ENCODE measurements at regions not wholly inside any gene's neighbourhood (a gene's known extent, or its start where the extent isn't known, plus 50 kb on each side); places are given as distances from the start of the nearest gene placed in this dataset.

GRCh38 chr9:126017758-126018157 lies 270.6 kb downstream of the PBX3 start:
- no TSS peak for BruUV-seq (replicated peaks)
- CTCF ChIA-PET: interaction anchor here (0.6 kb wide), 1 partner anchor 52 kb away, joined by 9 read pairs; no protein-coding TSS in a partner anchor

GRCh38 chr9:126020836-126021235 lies 273.7 kb downstream of the PBX3 start:
- Histone ChIP-seq H3K4me3 (no peak overlapping the region), H3K27ac (no peak overlapping the region), H3K27me3 (ENCODE audit: insufficient read depth, low read depth) (peaks cover 26% of the 10 kb centered on the region), H3K79me2 (ENCODE audit: low read depth) (no peaks in the 10 kb centered on the region), H2AFZ (no peak overlapping the region), H3K36me3 (ENCODE audit: low read depth) (no peaks in the 10 kb centered on the region), H3K4me1 (replicated peaks; ENCODE audit: insufficient read depth) (no peaks in the 10 kb centered on the region), H3F3A (ENCODE audit: insufficient read depth, low read depth) (no peaks in the 10 kb centered on the region), H3K9me2 (ENCODE audit: insufficient read depth) (no peaks in the 10 kb centered on the region), H3K9me3 (ENCODE audit: insufficient read depth, low read depth) (no peaks in the 10 kb centered on the region), H4K20me1 (ENCODE audit: insufficient read depth) (no peaks in the 10 kb centered on the region), H3K4me2 (no peak overlapping the region)
- CTCF ChIA-PET: interaction anchor here (0.7 kb wide), 1 partner anchor 219 kb away, joined by 3 read pairs; no protein-coding TSS in a partner anchor
- TF ChIP-seq EZH2 (IDR thresholded peaks at IDR 0.05; ENCODE audit: low read depth) (no peak), CTCF (conservative IDR thresholded peaks at IDR 0.05) (no peak)
- no TSS peak for BruUV-seq (replicated peaks)
- no peak for DNase-seq
- POLR2A ChIA-PET (ENCODE audit: unreplicated experiment): interaction anchor here (0.6 kb wide), 1 partner anchor 197 kb away, joined by 4 read pairs; no protein-coding TSS in a partner anchor
- intact Hi-C loops (cut with micrococcal nuclease; ENCODE audit: unreplicated experiment): no loop called here

More at GRCh38 chr9:126017758-126018157, 270.6 kb downstream of the PBX3 start:
- DNase-seq: no peak
- POLR2A ChIA-PET (ENCODE audit: unreplicated experiment): no interaction called here
- Histone ChIP-seq H3K27ac (no peak overlapping the region), H4K20me1 (ENCODE audit: insufficient read depth) (no peaks in the 10 kb centered on the region), H3K4me3 (no peak overlapping the region), H2AFZ (no peak overlapping the region), H3K36me3 (ENCODE audit: low read depth) (no peaks in the 10 kb centered on the region), H3F3A (ENCODE audit: insufficient read depth, low read depth) (no peaks in the 10 kb centered on the region), H3K9me2 (ENCODE audit: insufficient read depth) (no peaks in the 10 kb centered on the region), H3K4me2 (no peak overlapping the region), H3K4me1 (replicated peaks; ENCODE audit: insufficient read depth) (no peaks in the 10 kb centered on the region), H3K27me3 (ENCODE audit: insufficient read depth, low read depth) (peaks cover 26% of the 10 kb centered on the region), H3K9me3 (ENCODE audit: insufficient read depth, low read depth) (no peaks in the 10 kb centered on the region), H3K79me2 (ENCODE audit: low read depth) (no peaks in the 10 kb centered on the region)
- intact Hi-C loops (cut with micrococcal nuclease; ENCODE audit: unreplicated experiment): no loop called here
- TF ChIP-seq CTCF (conservative IDR thresholded peaks at IDR 0.05) (no peak), EZH2 (IDR thresholded peaks at IDR 0.05; ENCODE audit: low read depth) (no peak)

- Histone ChIP-seq H3K9me3 (ENCODE audit: insufficient read depth, low read depth) (no peaks in the 10 kb centered on the region), H3K27me3 (ENCODE audit: insufficient read depth, low read depth) (peaks cover 22% of the 10 kb centered on the region), H2AFZ (no peak overlapping the region), H3K4me3 (no peak overlapping the region), H3K4me1 (replicated peaks; ENCODE audit: insufficient read depth) (no peaks in the 10 kb centered on the region), H4K20me1 (ENCODE audit: insufficient read depth) (no peaks in the 10 kb centered on the region), H3K27ac (no peak overlapping the region), H3K9me2 (ENCODE audit: insufficient read depth) (no peaks in the 10 kb centered on the region), H3K36me3 (ENCODE audit: low read depth) (no peaks in the 10 kb centered on the region), H3K4me2 (no peak overlapping the region), H3F3A (ENCODE audit: insufficient read depth, low read depth) (no peaks in the 10 kb centered on the region), H3K79me2 (ENCODE audit: low read depth) (no peaks in the 10 kb centered on the region)
- no peak for DNase-seq
- TF ChIP-seq CTCF (conservative IDR thresholded peaks at IDR 0.05) (no peak), EZH2 (IDR thresholded peaks at IDR 0.05; ENCODE audit: low read depth) (no peak)
- intact Hi-C loops (cut with micrococcal nuclease; ENCODE audit: unreplicated experiment): no loop called here
- no TSS peak for BruUV-seq (replicated peaks)
- CTCF ChIA-PET: no interaction called here
- POLR2A ChIA-PET (ENCODE audit: unreplicated experiment): no interaction called here
Measured at GRCh38 chr9:126023962-126024361, 276.8 kb downstream of the PBX3 start.
